H1 (cell line): ENCODE measurements at regions not wholly inside any gene's neighbourhood (a gene's known extent, or its start where the extent isn't known, plus 50 kb on each side); places are given as distances from the start of the nearest gene placed in this dataset.

ENCODE experiments used
- CTCF ChIA-PET: fragments of 300-600 bp; sonication (Branson Sonifier 250); formaldehyde crosslinking; loops from one replicate; lab custom pipeline; 2021; ENCODE audit not compliant: partially characterized antibody; lab: Charles Lee
- POLR2A ChIA-PET: fragments of 300-600 bp; sonication (Branson Sonifier 250); formaldehyde crosslinking; loops from one replicate; lab custom pipeline; 2021; ENCODE audit warnings: inconsistent platforms; ENCODE audit not compliant: partially characterized antibody; lab: Charles Lee
- DNase-seq, 2 experiments: peaks; one replicate each; pipeline versions ENCODE4 v3.0.0 to v3.0.0-alpha.2; 2010 to 2022; ENCODE audit warnings: low spot score in 2 of 2, low read depth in 1 of 2, mixed read lengths in 1 of 2
- FAIRE-seq: peaks from 2 replicates; lab custom pipeline; 2011; peaks lifted over from hg19 to GRCh38; lab: Jason Lieb, UNC
- H2AFZ ChIP-seq: 2 replicates; pipeline ENCODE4 v1.8.1; 2012; ENCODE audit warnings: low read length, inconsistent platforms
- H2AK5ac ChIP-seq: 2 replicates; pipeline ENCODE4 v1.6.1; 2013; ENCODE audit warnings: low read depth, low read length
- H2BK120ac ChIP-seq: replicated peaks from 2 replicates; pipeline ENCODE3; 2013; ENCODE audit warnings: low read depth, low read length, inconsistent platforms
- H2BK12ac ChIP-seq: 2 replicates; pipeline ENCODE4 v1.6.1; 2013; ENCODE audit warnings: low read depth, low read length
- H2BK15ac ChIP-seq: 2 replicates; pipeline ENCODE4 v1.6.1; 2013; ENCODE audit warnings: low read length
- H2BK20ac ChIP-seq: 2 replicates; pipeline ENCODE4 v1.6.1; 2013; ENCODE audit warnings: low read length
- H2BK5ac ChIP-seq: 2 replicates; pipeline ENCODE4 v1.6.1; 2013; ENCODE audit warnings: low read depth, low read length
- H3K14ac ChIP-seq: 2 replicates; pipeline ENCODE4 v1.6.1; 2013; ENCODE audit warnings: inconsistent platforms; ENCODE audit not compliant: insufficient read length
- H3K18ac ChIP-seq: 2 replicates; pipeline ENCODE4 v1.6.1; 2013; ENCODE audit warnings: low read length; ENCODE audit errors: extremely low read depth
- H3K23ac ChIP-seq: 2 replicates; pipeline ENCODE4 v1.6.1; 2013; ENCODE audit warnings: inconsistent platforms; ENCODE audit not compliant: insufficient read length
- H3K23me2 ChIP-seq: 2 replicates; pipeline ENCODE4 v1.6.1; 2013; ENCODE audit warnings: low read depth, low read length
- H3K27ac ChIP-seq: 2 replicates; pipeline ENCODE4 v1.6.1; 2011; ENCODE audit warnings: low read depth, low read length, inconsistent platforms
- H3K27me3 ChIP-seq, 4 experiments: replicated peaks in 1 of 4; 1 replicate in 1 of 4; 2 replicates in 3 of 4; pipeline versions ENCODE4 v1.6.1 to v1.8.1; 2011 to 2013; ENCODE audit warnings: low read length in 3 of 4, mild to moderate bottlenecking in 3 of 4, inconsistent platforms in 2 of 4, mixed read lengths in 2 of 4, moderate library complexity in 1 of 4; ENCODE audit not compliant: control insufficient read depth in 3 of 4, insufficient read depth in 3 of 4; ENCODE audit errors: extremely low read depth in 1 of 4
- H3K36me3 ChIP-seq, 4 experiments: 2 replicates each; pipeline versions ENCODE4 v1.6.1 to v1.8.1; 2011 to 2013; ENCODE audit warnings: mild to moderate bottlenecking in 4 of 4, low read length in 3 of 4, moderate library complexity in 2 of 4, control low read depth in 1 of 4, inconsistent platforms in 1 of 4; ENCODE audit not compliant: insufficient read depth in 4 of 4, control insufficient read depth in 2 of 4
- H3K4ac ChIP-seq: replicated peaks from 2 replicates; pipeline ENCODE3; 2013; ENCODE audit warnings: low read length, low read depth, mixed read lengths, inconsistent platforms; ENCODE audit not compliant: insufficient read length
- H3K4me1 ChIP-seq, 4 experiments: replicated peaks in 1 of 4; 1 replicate in 1 of 4; 2 replicates in 3 of 4; pipeline versions ENCODE4 v1.6.1 to v1.8.1; 2011 to 2013; ENCODE audit warnings: low read length in 3 of 4, inconsistent platforms in 2 of 4, mixed read lengths in 1 of 4; ENCODE audit not compliant: insufficient read depth in 4 of 4, control insufficient read depth in 3 of 4
- H3K4me2 ChIP-seq, 2 experiments: 2 replicates each; pipeline versions ENCODE4 v1.6.1 to v1.8.1; 2011 to 2013; ENCODE audit warnings: low read depth in 2 of 2, low read length in 2 of 2, control low read depth in 1 of 2, inconsistent platforms in 1 of 2, mild to moderate bottlenecking in 1 of 2; ENCODE audit not compliant: insufficient read depth in 1 of 2
- H3K4me3 ChIP-seq, 4 experiments: fragments of 200-600, 300-600 bp in 1 of 4; sonication (generic), shearing (Covaris generic), sonication (Bioruptor Twin) in 1 of 4; 2 replicates each; pipeline versions ENCODE4 v1.5.1 to v1.8.1; 2011 to 2016; ENCODE audit warnings: low read length in 4 of 4, low read depth in 3 of 4, control low read depth in 2 of 4, inconsistent platforms in 2 of 4, mild to moderate bottlenecking in 2 of 4, mixed read lengths in 1 of 4, moderate library complexity in 1 of 4; ENCODE audit not compliant: insufficient read depth in 2 of 4; ENCODE audit errors: extremely low read depth in 1 of 4
- H3K56ac ChIP-seq: replicated peaks from 2 replicates; pipeline ENCODE3; 2013; ENCODE audit warnings: low read depth, mild to moderate bottlenecking, mixed read lengths, low read length, inconsistent platforms; ENCODE audit not compliant: insufficient read length
- H3K79me1 ChIP-seq: 2 replicates; pipeline ENCODE4 v1.6.1; 2013; ENCODE audit warnings: low read depth, low read length, control low read depth
- H3K79me2 ChIP-seq, 2 experiments: 2 replicates each; pipeline versions ENCODE4 v1.6.1 to v1.8.1; 2012 to 2013; ENCODE audit warnings: low read length in 2 of 2, mild to moderate bottlenecking in 2 of 2, inconsistent platforms in 1 of 2; ENCODE audit not compliant: insufficient read depth in 2 of 2, control insufficient read depth in 1 of 2
- H3K9ac ChIP-seq, 4 experiments: replicated peaks in 1 of 4; 1 replicate in 1 of 4; 2 replicates in 3 of 4; pipeline versions ENCODE4 v1.6.1 to v1.8.1; 2011 to 2013; ENCODE audit warnings: low read depth in 3 of 4, low read length in 3 of 4, control low read depth in 2 of 4, mild to moderate bottlenecking in 2 of 4, moderate library complexity in 2 of 4, inconsistent platforms in 1 of 4; ENCODE audit errors: extremely low read depth in 1 of 4
- H3K9me3 ChIP-seq, 2 experiments: 2 replicates each; pipeline versions ENCODE4 v1.6.1 to v1.8.1; 2012 to 2013; ENCODE audit warnings: mild to moderate bottlenecking in 2 of 2, moderate library complexity in 2 of 2, control low read depth in 1 of 2, inconsistent platforms in 1 of 2, low read depth in 1 of 2, low read length in 1 of 2, mixed read lengths in 1 of 2; ENCODE audit not compliant: insufficient read depth in 2 of 2
- H4K20me1 ChIP-seq, 2 experiments: replicated peaks in 1 of 2; 2 replicates each; pipeline versions ENCODE3 to v1.8.1; 2011 to 2013; ENCODE audit warnings: inconsistent platforms in 2 of 2, low read length in 2 of 2, mild to moderate bottlenecking in 1 of 2; ENCODE audit not compliant: insufficient read depth in 2 of 2, control insufficient read depth in 1 of 2
- H4K5ac ChIP-seq: 2 replicates; pipeline ENCODE4 v1.6.1; 2013; ENCODE audit warnings: low read length, low read depth, mixed read lengths, inconsistent platforms; ENCODE audit not compliant: insufficient read length
- H4K8ac ChIP-seq: 2 replicates; pipeline ENCODE4 v1.8.0; 2013; ENCODE audit warnings: mild to moderate bottlenecking, moderate library complexity, low read length, inconsistent platforms; ENCODE audit not compliant: insufficient read depth; ENCODE audit errors: extremely low read depth
- H4K91ac ChIP-seq: replicated peaks from 2 replicates; pipeline ENCODE3; 2013; ENCODE audit warnings: low read length, mixed read lengths, inconsistent platforms; ENCODE audit not compliant: insufficient read length
- ASH2L ChIP-seq: fragments of 200-600, 300-600 bp; sonication (generic); IDR thresholded peaks from one replicate; pipeline ENCODE4 v1.7.1; 2017; ENCODE audit warnings: low read length
- BACH1 ChIP-seq: IDR thresholded peaks from 2 replicates; pipeline ENCODE4 v1.6.1; 2012; ENCODE audit warnings: low read length, improper control_type of control experiment
- CHD1 ChIP-seq: IDR thresholded peaks from 2 replicates; pipeline ENCODE4 v1.6.1; 2012; ENCODE audit warnings: low read depth, low read length, improper control_type of control experiment
- CTBP2 ChIP-seq: IDR thresholded peaks from 2 replicates; pipeline ENCODE4 v1.7.0; 2011; ENCODE audit warnings: borderline replicate concordance, mild to moderate bottlenecking, moderate library complexity, mixed read lengths, low read length; ENCODE audit not compliant: insufficient read depth, insufficient read length
- EZH2 ChIP-seq: fragments of 200-600 bp; sonication (generic); IDR thresholded peaks from 2 replicates; pipeline ENCODE4 v1.7.1; 2012; ENCODE audit warnings: low read depth, mild to moderate bottlenecking, moderate library complexity, low read length, inconsistent platforms; ENCODE audit not compliant: severe bottlenecking
- KDM1A ChIP-seq: fragments of 200-600, 300-600 bp; sonication (generic); IDR thresholded peaks from 2 replicates; pipeline ENCODE4 v1.7.1; 2016; ENCODE audit warnings: mild to moderate bottlenecking, low read length, borderline replicate concordance
- MAFK ChIP-seq: IDR thresholded peaks from 2 replicates; pipeline ENCODE4 v1.6.1; 2012; ENCODE audit warnings: low read depth, mild to moderate bottlenecking, improper control_type of control experiment, low read length
- NANOG ChIP-seq: IDR thresholded peaks from 2 replicates; pipeline ENCODE4 v1.6.1; 2011; ENCODE audit warnings: low read length, low read depth, mild to moderate bottlenecking, inconsistent platforms; ENCODE audit not compliant: insufficient read depth, poor library complexity, severe bottlenecking
- RBBP5 ChIP-seq: IDR thresholded peaks from 2 replicates; pipeline ENCODE4 v1.7.1; 2012; ENCODE audit warnings: low read depth, mild to moderate bottlenecking, inconsistent platforms, low read length, moderate library complexity, borderline replicate concordance
- SUZ12 ChIP-seq: fragments of 200-600 bp; sonication (generic); IDR thresholded peaks from 2 replicates; pipeline ENCODE4 v1.6.1; 2012; ENCODE audit warnings: mild to moderate bottlenecking, inconsistent platforms, low read length, moderate library complexity, mixed read lengths
- WGBS, 2 experiments: shearing (Covaris generic) in 1 of 2; methylation state at CpG; one replicate each; pipeline versions ENCODE4 v1.1.6 to v1.1.7; 2013 to 2015; ENCODE audit warnings: low lambda C conversion rate in 2 of 2, mixed read lengths in 2 of 2, inconsistent platforms in 1 of 2, low coverage in 1 of 2, missing lambda C conversion rate in 1 of 2; ENCODE audit not compliant: insufficient replicate concordance in 2 of 2, insufficient coverage in 1 of 2, insufficient read length in 1 of 2; ENCODE audit errors: extremely low coverage in 1 of 2, missing lambda C conversion rate in 1 of 2; 5-methylcytosine and 5-hydroxymethylcytosine counted together
- TF ChIP-seq, protein P1 (sequence below): IDR thresholded peaks from 2 replicates; pipeline ENCODE4 v1.6.1; 2012; ENCODE audit warnings: low read length, inconsistent platforms

DNA sequence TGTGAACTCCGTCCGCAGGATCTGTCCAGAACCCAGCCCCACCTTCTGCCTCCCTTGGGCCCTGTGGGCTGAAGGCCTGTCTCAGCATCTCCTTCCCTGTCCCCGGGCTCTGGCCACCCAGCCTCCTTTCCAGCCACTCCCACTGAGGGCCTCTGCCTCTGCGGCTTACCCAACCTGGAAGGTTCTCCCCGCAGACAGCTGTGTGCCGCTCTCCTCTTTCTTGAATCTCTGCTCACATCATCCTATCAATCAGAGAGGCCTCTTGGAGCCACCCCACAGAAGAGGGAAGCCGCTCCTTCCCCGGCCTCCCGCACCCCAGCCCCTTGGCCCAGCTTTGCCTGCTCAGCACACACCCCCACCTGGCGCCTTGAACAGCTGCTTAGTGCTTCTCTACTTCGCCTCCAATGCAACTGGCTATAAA is 81.5 kb upstream of the UNC5A start:
- no peaks in the 10 kb centered on the region for H3K9me3 ChIP-seq
- no peak overlapping the region for H3K14ac ChIP-seq
- no peak overlapping the region for H3K9ac ChIP-seq
- no peak overlapping the region for H3K23ac ChIP-seq
- FAIRE-seq (no peak), DNase-seq (no peak)
- H3K79me1 ChIP-seq, result no peaks in the 10 kb centered on the region
- H3K36me3 ChIP-seq, result no peaks in the 10 kb centered on the region
- no peak overlapping the region for H4K91ac ChIP-seq
- peaks cover 0 to 18% (median 8%) of the 10 kb centered on the region in 4 experiments; a peak in 5 of 7 replicates for H3K4me1 ChIP-seq
- H3K4me3 ChIP-seq, result no peak overlapping the region
- no peak overlapping the region for H3K4ac ChIP-seq
- H2AK5ac ChIP-seq, result no peak overlapping the region
- H4K5ac ChIP-seq, result no peak overlapping the region
- CTCF ChIA-PET, result interaction anchor here (0.6 to 4.6 kb wide), 7 partner anchors 11 to 134 kb away, joined by 3 to 17 read pairs (median 4); no protein-coding TSS in a partner anchor
- no peak overlapping the region for H3K4me2 ChIP-seq
- H3K23me2 ChIP-seq, result no peaks in the 10 kb centered on the region; the same call in 1 of the 2 replicates
- no peak overlapping the region for H2BK15ac ChIP-seq
- H3K27ac ChIP-seq, result no peak overlapping the region
- no peak overlapping the region for H3K56ac ChIP-seq
- no peak overlapping the region for H3K18ac ChIP-seq
- H4K8ac ChIP-seq, result no peak overlapping the region
- no peak overlapping the region for H2BK5ac ChIP-seq
- H2BK12ac ChIP-seq, result no peak overlapping the region
- no peak overlapping the region for H2AFZ ChIP-seq
- TF ChIP-seq MAFK, result no peak
- TF ChIP-seq CTBP2, result no peak
- TF ChIP-seq KDM1A, result no peak
- no peak for TF ChIP-seq SUZ12
- TF ChIP-seq ASH2L, result no peak
- TF ChIP-seq CHD1, result no peak
- TF ChIP-seq EZH2, result no peak
- no peak for TF ChIP-seq RBBP5
- TF ChIP-seq, protein P1, sequence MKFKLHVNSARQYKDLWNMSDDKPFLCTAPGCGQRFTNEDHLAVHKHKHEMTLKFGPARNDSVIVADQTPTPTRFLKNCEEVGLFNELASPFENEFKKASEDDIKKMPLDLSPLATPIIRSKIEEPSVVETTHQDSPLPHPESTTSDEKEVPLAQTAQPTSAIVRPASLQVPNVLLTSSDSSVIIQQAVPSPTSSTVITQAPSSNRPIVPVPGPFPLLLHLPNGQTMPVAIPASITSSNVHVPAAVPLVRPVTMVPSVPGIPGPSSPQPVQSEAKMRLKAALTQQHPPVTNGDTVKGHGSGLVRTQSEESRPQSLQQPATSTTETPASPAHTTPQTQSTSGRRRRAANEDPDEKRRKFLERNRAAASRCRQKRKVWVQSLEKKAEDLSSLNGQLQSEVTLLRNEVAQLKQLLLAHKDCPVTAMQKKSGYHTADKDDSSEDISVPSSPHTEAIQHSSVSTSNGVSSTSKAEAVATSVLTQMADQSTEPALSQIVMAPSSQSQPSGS, result no peak
- TF ChIP-seq BACH1, result no peak
- TF ChIP-seq NANOG, result no peak
- TF ChIP-seq, all 59 proteins: peak for 0
- Histone ChIP-seq H2BK120ac (no peak overlapping the region), H4K20me1 (no peaks in the 10 kb centered on the region), H2BK20ac (no peak overlapping the region), H3K27me3 (peaks cover 0 to 6% (median 4%) of the 10 kb centered on the region in 4 experiments; a peak in 3 of 7 replicates), H3K79me2 (no peaks in the 10 kb centered on the region)
- WGBS, 2 experiments, result 84% methylated on average over 8 of the region's 11 CpGs; no CpG with 5 or more reads in 1 of the 2 experiments
- POLR2A ChIA-PET, result interaction anchor here (1.5 to 1.7 kb wide), 3 partner anchors 11 to 17 kb away, joined by 3 to 10 read pairs (median 4); no protein-coding TSS in a partner anchor
